ENCODE measurements at regions not wholly inside any gene's neighbourhood (a gene's known extent, or its start where the extent isn't known, plus 50 kb on each side); places are given as distances from the start of the nearest gene placed in this dataset.

GRCh38 chr11:123254357-123254756 lies 59.3 kb upstream of the CLMP start:
- DNase-seq (ENCODE audit: low read depth), result no peak

GRCh38 chr11:123253911-123254310 lies 58.9 kb upstream of the CLMP start:
- no peak for DNase-seq (ENCODE audit: low read depth)

- no peak for DNase-seq (ENCODE audit: low read depth)
These were observed 58.2 kb upstream of the CLMP start for GRCh38 chr11:123253223-123253622.

- DNase-seq (ENCODE audit: low read depth), result no peak
These were observed 56.8 kb upstream of the CLMP start for GRCh38 chr11:123251657-123252344.

DNA sequence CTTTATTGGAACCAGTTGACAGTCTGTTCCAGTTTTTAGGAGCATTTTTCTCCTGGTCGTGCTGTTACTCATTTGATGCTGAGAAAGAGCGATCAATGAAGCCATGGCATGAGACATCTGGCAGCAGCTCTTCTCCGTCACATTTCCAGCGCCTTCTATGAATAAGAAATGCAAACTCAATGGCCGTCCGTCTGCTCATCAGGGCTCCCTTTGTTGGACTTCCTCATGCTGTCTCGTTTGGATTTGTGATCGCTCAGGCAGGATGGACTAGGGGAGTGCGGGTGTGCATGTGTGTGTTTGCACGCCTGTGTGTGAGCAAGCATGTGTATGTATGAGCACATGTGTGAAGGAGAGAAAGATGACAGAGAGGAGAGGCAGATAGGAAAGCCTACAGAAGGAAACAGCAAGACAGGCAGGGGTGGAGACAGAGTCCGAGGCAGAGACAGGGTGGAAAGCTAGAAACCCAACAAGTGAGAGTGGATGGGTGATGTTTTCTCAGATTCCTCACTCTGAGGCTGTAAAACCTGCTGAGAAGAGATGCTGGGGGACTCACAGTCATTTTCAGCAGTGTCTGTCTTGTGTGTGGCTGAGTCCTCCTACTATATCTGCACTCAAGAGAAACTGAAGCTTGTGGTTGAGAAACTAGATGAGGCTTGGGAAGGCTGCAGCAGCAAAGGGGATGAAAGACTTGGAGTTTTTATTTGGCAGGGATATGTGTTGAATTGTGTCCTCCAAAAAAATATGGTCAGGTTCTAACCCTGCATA lies 56.0 kb upstream of the CLMP start:
- no peak for DNase-seq (ENCODE audit: low read depth)

DNA sequence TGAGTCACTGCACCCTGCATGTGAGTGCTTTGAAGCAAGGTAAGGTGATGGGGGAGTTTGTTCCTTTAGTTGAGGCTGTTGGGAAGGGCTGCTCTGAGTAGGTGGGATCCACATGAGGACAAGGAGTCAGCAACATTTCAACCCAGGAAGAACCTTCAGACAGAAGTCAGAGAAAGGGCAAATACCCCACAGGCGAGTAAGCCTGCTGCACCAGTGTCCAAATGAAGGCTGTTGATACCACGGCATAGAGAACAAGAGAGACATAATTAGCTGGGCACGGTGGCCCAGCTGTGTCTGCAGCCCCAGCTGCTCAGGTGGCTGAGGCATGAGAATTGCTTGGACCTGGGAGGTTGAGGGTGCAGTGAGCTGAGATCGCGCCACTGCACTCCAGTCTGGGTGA lies 54.3 kb upstream of the CLMP start:
- no peak for DNase-seq (ENCODE audit: low read depth)

- no peak for DNase-seq (ENCODE audit: low read depth)
These were observed 52.8 kb upstream of the CLMP start for GRCh38 chr11:123247813-123248379.

DNA sequence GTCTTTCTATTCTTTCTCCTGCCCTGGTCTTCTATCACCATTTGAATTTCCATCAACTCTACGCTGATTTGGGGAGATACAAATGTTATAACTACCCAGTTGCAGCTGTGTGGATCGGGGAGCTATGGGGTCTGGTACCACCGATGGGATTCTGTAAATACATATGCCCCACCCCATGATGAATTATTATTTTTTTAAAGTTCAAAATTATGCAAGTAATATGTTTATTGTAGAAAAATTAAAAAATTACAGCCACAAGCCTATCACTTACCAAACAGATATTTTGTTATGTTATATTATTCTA lies 52.4 kb upstream of the CLMP start:
- no peak for DNase-seq (ENCODE audit: low read depth)

GRCh38 chr11:123246749-123247495 lies 51.9 kb upstream of the CLMP start:
- DNase-seq (ENCODE audit: low read depth), result peak; percentile 73

GRCh38 chr11:123245567-123245966 lies 50.5 kb upstream of the CLMP start:
- DNase-seq (ENCODE audit: low read depth), result no peak

Data from activated T-cell treated with anti-CD3 and anti-CD28 coated beads for 48 hours (primary cell).